Cerebellar cortex (tissue), 1 donor: ENCODE measurements at regions not wholly inside any gene's neighbourhood (a gene's known extent, or its start where the extent isn't known, plus 50 kb on each side); places are given as distances from the start of the nearest gene placed in this dataset.
"Not testable (repeated sequence)": the region's sequence is repeated elsewhere in the genome, so short reads cannot be mapped to it uniquely, and the experiment has no call there.

Source experiments
- DNase-seq: peaks from one replicate; pipeline ENCODE4 v3.0.0-alpha.2; 2015; ENCODE audit warnings: low spot score

- peak; percentile 87 for DNase-seq
These were observed 100.8 kb downstream of the ABCC12 start for GRCh38 chr16:48054881-48055601.

GRCh38 chr16:48053418-48053745, 102.4 kb downstream of the ABCC12 start:
- peak; percentile 52 for DNase-seq

- no peak for DNase-seq
These were observed 102.9 kb downstream of the ABCC12 start for GRCh38 chr16:48052731-48053417.

GRCh38 chr16:48050871-48051270, 104.9 kb downstream of the ABCC12 start:
- DNase-seq: no peak

GRCh38 chr16:48049847-48050246, 105.9 kb downstream of the ABCC12 start:
- DNase-seq: no peak

GRCh38 chr16:48047720-48048119, 108.1 kb downstream of the ABCC12 start:
- no peak for DNase-seq

GRCh38 chr16:48047241-48047640, 108.6 kb downstream of the ABCC12 start:
- no peak for DNase-seq

- no peak for DNase-seq
These were observed 111.7 kb downstream of the ABCC12 start for GRCh38 chr16:48044117-48044516.

- DNase-seq: peak; percentile 43
These were observed 113.8 kb downstream of the ABCC12 start for GRCh38 chr16:48041981-48042421.

GRCh38 chr16:48035142-48035541, 120.7 kb downstream of the ABCC12 start:
- no peak for DNase-seq

- no peak for DNase-seq
These were observed 124.9 kb downstream of the ABCC12 start for GRCh38 chr16:48030926-48031325.

- no peak for DNase-seq
These were observed 126.0 kb downstream of the ABCC12 start for GRCh38 chr16:48029768-48030167.

GRCh38 chr16:48025359-48025758, 130.4 kb downstream of the ABCC12 start:
- no peak for DNase-seq

GRCh38 chr16:48024042-48024441, 131.8 kb downstream of the ABCC12 start:
- DNase-seq: no peak

- DNase-seq: no peak
These were observed 133.3 kb downstream of the ABCC12 start for GRCh38 chr16:48022496-48022895.

GRCh38 chr16:48020617-48021016, 135.2 kb downstream of the ABCC12 start:
- not testable (repeated sequence) for DNase-seq

GRCh38 chr16:48014349-48015135, 141.3 kb downstream of the ABCC12 start:
- no peak for DNase-seq

GRCh38 chr16:48013491-48013901, 142.3 kb downstream of the ABCC12 start:
- DNase-seq: peak; percentile 52

- no peak for DNase-seq
These were observed 143.7 kb downstream of the ABCC12 start for GRCh38 chr16:48011878-48012658.

GRCh38 chr16:48011466-48011865, 144.3 kb downstream of the ABCC12 start:
- DNase-seq: no peak

GRCh38 chr16:48008011-48008525, 147.7 kb downstream of the ABCC12 start:
- no peak for DNase-seq
